ENCODE measurements at regions not wholly inside any gene's neighbourhood (a gene's known extent, or its start where the extent isn't known, plus 50 kb on each side); places are given as distances from the start of the nearest gene placed in this dataset.
"Not testable (repeated sequence)": the region's sequence is repeated elsewhere in the genome, so short reads cannot be mapped to it uniquely, and the experiment has no call there.

GRCh38 chr3:104412608-104413580, 953.8 kb upstream of the ALCAM start:
- Mint-ChIP-seq H3K27ac (no peak overlapping the region), H3K9me3 (no peaks in the 10 kb centered on the region), H3K4me3 (no peak overlapping the region), H3K27me3 (no peaks in the 10 kb centered on the region), H3K36me3 (no peaks in the 10 kb centered on the region), H3K4me1 (no peaks in the 10 kb centered on the region)
- no peak for ATAC-seq

- ATAC-seq = no peak
- H3K36me3 Mint-ChIP-seq = no peaks in the 10 kb centered on the region
- peaks cover 19% of the 10 kb centered on the region for H3K4me1 Mint-ChIP-seq
- peak overlapping the region; percentile 37 for H3K27ac Mint-ChIP-seq
- H3K27me3 Mint-ChIP-seq = no peaks in the 10 kb centered on the region
- no peak overlapping the region for H3K4me3 Mint-ChIP-seq
- no peaks in the 10 kb centered on the region for H3K9me3 Mint-ChIP-seq
Measured at GRCh38 chr3:104428337-104428925, 938.3 kb upstream of the ALCAM start.

- Mint-ChIP-seq H3K27me3 (no peaks in the 10 kb centered on the region), H3K4me3 (no peak overlapping the region), H3K27ac (peak overlapping the region; percentile 1), H3K9me3 (no peaks in the 10 kb centered on the region), H3K4me1 (peaks cover 19% of the 10 kb centered on the region), H3K36me3 (no peaks in the 10 kb centered on the region)
- ATAC-seq = no peak
Measured at GRCh38 chr3:104429727-104430126, 937.0 kb upstream of the ALCAM start.

- Mint-ChIP-seq H3K4me1 (peaks cover 26% of the 10 kb centered on the region), H3K9me3 (no peaks in the 10 kb centered on the region), H3K4me3 (no peak overlapping the region), H3K36me3 (peaks cover 9% of the 10 kb centered on the region), H3K27ac (peak overlapping the region; percentile 9), H3K27me3 (no peaks in the 10 kb centered on the region)
- ATAC-seq = no peak
Measured at GRCh38 chr3:104436506-104436905, 930.2 kb upstream of the ALCAM start.

- Mint-ChIP-seq H3K4me3 (no peak overlapping the region), H3K27me3 (no peaks in the 10 kb centered on the region), H3K36me3 (peaks cover 11% of the 10 kb centered on the region), H3K4me1 (peaks cover 26% of the 10 kb centered on the region), H3K9me3 (no peaks in the 10 kb centered on the region), H3K27ac (peak overlapping the region; percentile 9)
- no peak for ATAC-seq
Measured at GRCh38 chr3:104437131-104437750, 929.5 kb upstream of the ALCAM start.

GRCh38 chr3:104437891-104438290, 928.8 kb upstream of the ALCAM start:
- Mint-ChIP-seq H3K27ac (no peak overlapping the region), H3K27me3 (no peaks in the 10 kb centered on the region), H3K36me3 (peaks cover 15% of the 10 kb centered on the region), H3K4me1 (peaks cover 26% of the 10 kb centered on the region), H3K4me3 (no peak overlapping the region), H3K9me3 (no peaks in the 10 kb centered on the region)
- ATAC-seq = no peak

GRCh38 chr3:104438706-104439105, 928.0 kb upstream of the ALCAM start:
- no peak overlapping the region for H3K27ac Mint-ChIP-seq
- no peaks in the 10 kb centered on the region for H3K9me3 Mint-ChIP-seq
- ATAC-seq = no peak
- peaks cover 26% of the 10 kb centered on the region for H3K4me1 Mint-ChIP-seq
- H3K27me3 Mint-ChIP-seq = no peaks in the 10 kb centered on the region
- H3K4me3 Mint-ChIP-seq = no peak overlapping the region
- peaks cover 23% of the 10 kb centered on the region for H3K36me3 Mint-ChIP-seq

GRCh38 chr3:104445252-104445919, 921.3 kb upstream of the ALCAM start:
- not testable (repeated sequence) for H3K27ac Mint-ChIP-seq, ATAC-seq, H3K27me3 Mint-ChIP-seq, H3K4me3 Mint-ChIP-seq, H3K4me1 Mint-ChIP-seq, H3K9me3 Mint-ChIP-seq
- peaks cover 54% of the 10 kb centered on the region for H3K36me3 Mint-ChIP-seq

GRCh38 chr3:104447681-104448080, 919.0 kb upstream of the ALCAM start:
- Mint-ChIP-seq H3K4me1 (no peaks in the 10 kb centered on the region), H3K36me3 (peaks cover 41% of the 10 kb centered on the region), H3K27ac (no peak overlapping the region), H3K4me3 (no peak overlapping the region), H3K9me3 (peaks cover 6% of the 10 kb centered on the region), H3K27me3 (no peaks in the 10 kb centered on the region)
- no peak for ATAC-seq

GRCh38 chr3:104452697-104453096, 914.0 kb upstream of the ALCAM start:
- Mint-ChIP-seq H3K36me3 (peaks cover 12% of the 10 kb centered on the region), H3K4me1 (no peaks in the 10 kb centered on the region), H3K4me3 (no peak overlapping the region), H3K27ac (no peak overlapping the region), H3K9me3 (no peaks in the 10 kb centered on the region), H3K27me3 (no peaks in the 10 kb centered on the region)
- ATAC-seq = no peak

GRCh38 chr3:104458657-104459056, 908.1 kb upstream of the ALCAM start:
- peaks cover 25% of the 10 kb centered on the region for H3K4me1 Mint-ChIP-seq
- H3K4me3 Mint-ChIP-seq = no peak overlapping the region
- no peaks in the 10 kb centered on the region for H3K27me3 Mint-ChIP-seq
- ATAC-seq = no peak
- H3K9me3 Mint-ChIP-seq = no peaks in the 10 kb centered on the region
- H3K27ac Mint-ChIP-seq = no peak overlapping the region
- H3K36me3 Mint-ChIP-seq = no peaks in the 10 kb centered on the region

GRCh38 chr3:104460477-104461406, 906.0 kb upstream of the ALCAM start:
- Mint-ChIP-seq H3K4me3 (no peak overlapping the region), H3K27ac (peak overlapping the region; percentile 58), H3K9me3 (no peaks in the 10 kb centered on the region), H3K36me3 (no peaks in the 10 kb centered on the region), H3K27me3 (no peaks in the 10 kb centered on the region), H3K4me1 (peaks cover 25% of the 10 kb centered on the region)
- ATAC-seq = no peak

- Mint-ChIP-seq H3K4me3 (no peak overlapping the region), H3K9me3 (no peaks in the 10 kb centered on the region), H3K36me3 (no peaks in the 10 kb centered on the region), H3K4me1 (peaks cover 25% of the 10 kb centered on the region), H3K27me3 (no peaks in the 10 kb centered on the region), H3K27ac (peak overlapping the region; percentile 58)
- no peak for ATAC-seq
Measured at GRCh38 chr3:104461431-104461830, 905.3 kb upstream of the ALCAM start.

GRCh38 chr3:104472221-104472620, 894.5 kb upstream of the ALCAM start:
- no peak for ATAC-seq
- Mint-ChIP-seq H3K9me3 (peaks cover 25% of the 10 kb centered on the region), H3K4me3 (no peak overlapping the region), H3K4me1 (peaks cover under 1% of the 10 kb centered on the region), H3K27ac (no peak overlapping the region), H3K27me3 (no peaks in the 10 kb centered on the region), H3K36me3 (peaks cover 37% of the 10 kb centered on the region)
